Neural cell (in vitro differentiated cells): ENCODE measurements at regions not wholly inside any gene's neighbourhood (a gene's known extent, or its start where the extent isn't known, plus 50 kb on each side); places are given as distances from the start of the nearest gene placed in this dataset.
"Not testable (repeated sequence)": the region's sequence is repeated elsewhere in the genome, so short reads cannot be mapped to it uniquely, and the experiment has no call there.

ENCODE experiments used
- H2AFZ ChIP-seq: fragments of 200-600, 300-800 bp; sonication (generic), shearing (Covaris generic); 2 replicates; pipeline ENCODE4 v1.6.0; 2014; ENCODE audit warnings: low read depth, mild to moderate bottlenecking, antibody characterized with exemption, low read length, moderate library complexity
- H3F3A ChIP-seq: fragments of 200-600 bp; shearing (Covaris generic); 2 replicates; pipeline ENCODE4 v1.6.1; 2016; ENCODE audit warnings: mild to moderate bottlenecking, moderate library complexity, mixed read lengths, antibody characterized with exemption, low read length; ENCODE audit not compliant: insufficient read depth, poor library complexity, severe bottlenecking
- H3K27ac ChIP-seq: fragments of 200-600, 300-800 bp; sonication (generic), shearing (Covaris generic); 2 replicates; pipeline ENCODE4 v1.5.1; 2014; ENCODE audit warnings: mild to moderate bottlenecking, low read length, moderate library complexity
- H3K27me3 ChIP-seq: fragments of 300-800, 200-600 bp; sonication (generic), shearing (Covaris generic); 2 replicates; pipeline ENCODE4 v1.6.0; 2014; ENCODE audit warnings: mild to moderate bottlenecking, low read depth, low read length, moderate library complexity; ENCODE audit not compliant: insufficient read depth
- H3K36me3 ChIP-seq: fragments of 300-800, 200-600 bp; sonication (generic), shearing (Covaris generic); 2 replicates; pipeline ENCODE4 v1.5.1; 2014; ENCODE audit warnings: mild to moderate bottlenecking, antibody characterized with exemption, low read length, moderate library complexity; ENCODE audit not compliant: insufficient read depth
- H3K4me2 ChIP-seq: fragments of 300-800, 200-600 bp; sonication (generic), shearing (Covaris generic); 2 replicates; pipeline ENCODE4 v1.6.0; 2014; ENCODE audit warnings: mild to moderate bottlenecking, low read length
- H3K4me3 ChIP-seq: fragments of 300-800, 200-600 bp; sonication (generic), shearing (Covaris generic); 2 replicates; pipeline ENCODE4 v1.5.1; 2014; ENCODE audit warnings: mild to moderate bottlenecking, low read length, moderate library complexity
- H3K79me2 ChIP-seq: fragments of 200-600 bp; shearing (Covaris generic); replicated peaks from 2 replicates; pipeline ENCODE4 v1.6.0; 2014; ENCODE audit warnings: mild to moderate bottlenecking, low read length, moderate library complexity; ENCODE audit not compliant: insufficient read depth
- H3K9ac ChIP-seq: fragments of 300-800, 200-600 bp; sonication (generic), shearing (Covaris generic); 2 replicates; pipeline ENCODE4 v1.6.1; 2016; ENCODE audit warnings: mild to moderate bottlenecking, low read length, mixed read lengths
- H3K9me2 ChIP-seq: fragments of 200-600 bp; shearing (Covaris generic); 2 replicates; pipeline ENCODE4 v1.6.1; 2016; ENCODE audit warnings: mild to moderate bottlenecking, low read length, mixed read lengths; ENCODE audit not compliant: insufficient read depth
- H3K9me3 ChIP-seq: fragments of 200-600, 300-800 bp; sonication (generic), shearing (Covaris generic); 2 replicates; pipeline ENCODE4 v1.6.1; 2016; ENCODE audit warnings: mild to moderate bottlenecking, mixed run types, low read length, moderate library complexity, mixed read lengths
- H4K20me1 ChIP-seq: fragments of 200-600 bp; shearing (Covaris generic); 2 replicates; pipeline ENCODE4 v1.6.1; 2016; ENCODE audit warnings: mild to moderate bottlenecking, mixed run types; ENCODE audit not compliant: insufficient read depth
- CTCF ChIP-seq: fragments of 450-650 bp; IDR thresholded peaks from 2 replicates; pipeline ENCODE4 v1.5.1; 2014; ENCODE audit warnings: antibody characterized with exemption, mild to moderate bottlenecking, moderate library complexity; ENCODE audit not compliant: poor library complexity, severe bottlenecking
- MXI1 ChIP-seq: fragments of 450-650 bp; conservative IDR thresholded peaks from 2 replicates; pipeline ENCODE4 v1.6.1; 2014; ENCODE audit warnings: antibody characterized with exemption, mild to moderate bottlenecking; ENCODE audit not compliant: poor library complexity, severe bottlenecking
- POLR2AphosphoS5 ChIP-seq: IDR thresholded peaks from 2 replicates; pipeline ENCODE4 v1.6.1; 2012
- REST ChIP-seq: IDR thresholded peaks from 2 replicates; pipeline ENCODE4 v1.6.1; 2012; ENCODE audit warnings: borderline replicate concordance
- SMC3 ChIP-seq: fragments of 450-650 bp; conservative IDR thresholded peaks from 2 replicates; pipeline ENCODE4 v1.6.1; 2014; ENCODE audit warnings: antibody characterized with exemption, mild to moderate bottlenecking, moderate library complexity; ENCODE audit not compliant: poor library complexity
- TAF1 ChIP-seq: IDR thresholded peaks from 2 replicates; pipeline ENCODE4 v1.6.1; 2012; ENCODE audit warnings: low read depth

- H3K79me2 ChIP-seq, H3K36me3 ChIP-seq, H3K9me2 ChIP-seq: not testable (repeated sequence)
Observed at GRCh38 chr18:29723486-29723885, 1319.1 kb downstream of the DSC3 start.

GRCh38 chr18:29715960-29716359 is 1326.6 kb downstream of the DSC3 start:
- not testable (repeated sequence) for H3K36me3 ChIP-seq, H3K4me2 ChIP-seq, H3K4me3 ChIP-seq, H4K20me1 ChIP-seq, H2AFZ ChIP-seq, H3K79me2 ChIP-seq, H3K27ac ChIP-seq, H3K9me3 ChIP-seq, H3K9ac ChIP-seq, H3K27me3 ChIP-seq, H3F3A ChIP-seq, H3K9me2 ChIP-seq

More at GRCh38 chr18:29723486-29723885, 1319.1 kb downstream of the DSC3 start:
- H3K9me3 ChIP-seq, H3K27me3 ChIP-seq, H4K20me1 ChIP-seq, H3F3A ChIP-seq, H3K9ac ChIP-seq, H3K27ac ChIP-seq, H2AFZ ChIP-seq, H3K4me3 ChIP-seq, H3K4me2 ChIP-seq: not testable (repeated sequence)

GRCh38 chr18:29712785-29713184 is 1329.8 kb downstream of the DSC3 start:
- Histone ChIP-seq H3K4me2 (no peak overlapping the region), H3K9me2 (no peaks in the 10 kb centered on the region), H3K27me3 (no peaks in the 10 kb centered on the region), H4K20me1 (no peaks in the 10 kb centered on the region), H3F3A (no peaks in the 10 kb centered on the region), H3K79me2 (no peaks in the 10 kb centered on the region), H3K9ac (no peak overlapping the region), H3K36me3 (no peaks in the 10 kb centered on the region), H3K9me3 (no peaks in the 10 kb centered on the region), H3K4me3 (no peak overlapping the region), H3K27ac (no peak overlapping the region), H2AFZ (no peak overlapping the region)
- no peak for TF ChIP-seq SMC3

GRCh38 chr18:29711932-29712331 is 1330.6 kb downstream of the DSC3 start:
- Histone ChIP-seq H3K36me3 (no peaks in the 10 kb centered on the region), H3K4me2 (no peak overlapping the region), H3K79me2 (no peaks in the 10 kb centered on the region)

More at GRCh38 chr18:29711932-29712331, 1330.6 kb downstream of the DSC3 start:
- H4K20me1 ChIP-seq: no peaks in the 10 kb centered on the region
- no peak overlapping the region for H3K27ac ChIP-seq
- H3K9ac ChIP-seq: no peak overlapping the region
- no peaks in the 10 kb centered on the region for H3F3A ChIP-seq
- no peaks in the 10 kb centered on the region for H3K9me2 ChIP-seq
- no peak for TF ChIP-seq TAF1
- no peak for TF ChIP-seq MXI1
- TF ChIP-seq REST: no peak
- no peak for TF ChIP-seq POLR2AphosphoS5
- TF ChIP-seq CTCF: no peak
- H3K4me3 ChIP-seq: no peak overlapping the region
- H3K9me3 ChIP-seq: no peaks in the 10 kb centered on the region
- H2AFZ ChIP-seq: no peak overlapping the region
- H3K27me3 ChIP-seq: no peaks in the 10 kb centered on the region
